Lung (tissue), 11 donors: ENCODE measurements at regions not wholly inside any gene's neighbourhood (a gene's known extent, or its start where the extent isn't known, plus 50 kb on each side); places are given as distances from the start of the nearest gene placed in this dataset.
"Not testable (repeated sequence)": the region's sequence is repeated elsewhere in the genome, so short reads cannot be mapped to it uniquely, and the experiment has no call there.

Source experiments
- ATAC-seq: fragments of 200-7000 bp; cut with Tn5 transposase; one replicate; pipeline ENCODE4 v1.9.1; 2020; ENCODE audit warnings: moderate number of reproducible peaks; ENCODE audit not compliant: insufficient read depth, low FRiP score
- DNase-seq, 3 donors: peaks; one replicate each; pipeline ENCODE4 v3.0.0-alpha.2; 2013 to 2017
- H3K27ac ChIP-seq, 2 donors: one replicate each; pipeline ENCODE4 v1.5.1; 2013; ENCODE audit warnings: mild to moderate bottlenecking in 2 of 2, moderate library complexity in 2 of 2, control low read depth in 1 of 2, inconsistent platforms in 1 of 2, low read depth in 1 of 2, low read length in 1 of 2
- H3K27me3 ChIP-seq, 3 donors: one replicate each; pipeline ENCODE4 v1.5.1; 2013; ENCODE audit warnings: low read length in 2 of 3; ENCODE audit not compliant: control insufficient read depth in 3 of 3, insufficient read depth in 3 of 3
- H3K36me3 ChIP-seq, 4 donors: one replicate each; pipeline ENCODE4 v1.5.1; 2013; ENCODE audit warnings: low read length in 4 of 4, mild to moderate bottlenecking in 1 of 4, moderate library complexity in 1 of 4; ENCODE audit not compliant: control insufficient read depth in 4 of 4, insufficient read depth in 4 of 4
- H3K4me1 ChIP-seq, 5 donors: one replicate each; pipeline ENCODE4 v1.5.1; 2013; ENCODE audit warnings: low read length in 5 of 5, mild to moderate bottlenecking in 2 of 5, moderate library complexity in 1 of 5; ENCODE audit not compliant: control insufficient read depth in 5 of 5, insufficient read depth in 5 of 5
- H3K4me3 ChIP-seq: one replicate; pipeline ENCODE4 v1.5.1; 2013; ENCODE audit warnings: mild to moderate bottlenecking, control low read depth, moderate library complexity
- H3K9ac ChIP-seq, 2 donors: one replicate each; pipeline ENCODE4 v1.5.1; 2013; ENCODE audit warnings: low read length in 2 of 2, control low read depth in 1 of 2; ENCODE audit not compliant: insufficient read depth in 1 of 2
- H3K9me3 ChIP-seq, 4 donors: one replicate each; pipeline ENCODE4 v1.5.1; 2013; ENCODE audit warnings: low read length in 3 of 4, mild to moderate bottlenecking in 1 of 4, moderate library complexity in 1 of 4; ENCODE audit not compliant: control insufficient read depth in 4 of 4, insufficient read depth in 3 of 4
- CTCF ChIP-seq: IDR thresholded peaks from 2 replicates; pipeline ENCODE4 v1.5.1; 2012; ENCODE audit warnings: mild to moderate bottlenecking; ENCODE audit errors: control extremely low read depth, extremely low read depth
- WGBS, 2 donors: extraction: QIAGEN DNeasy Blood & Tissue Kit; methylation state at CpG; one replicate each; pipeline ENCODE4 v1.1.7; 2013; 5-methylcytosine and 5-hydroxymethylcytosine counted together
- donor health status: control.
- donor health status: control.
- donor health status: Bipolar disorder and iron deficiency.
- donor health status: healthy.
- donor health status: DM: yes; HTN: yes; CAD: no.

DNA sequence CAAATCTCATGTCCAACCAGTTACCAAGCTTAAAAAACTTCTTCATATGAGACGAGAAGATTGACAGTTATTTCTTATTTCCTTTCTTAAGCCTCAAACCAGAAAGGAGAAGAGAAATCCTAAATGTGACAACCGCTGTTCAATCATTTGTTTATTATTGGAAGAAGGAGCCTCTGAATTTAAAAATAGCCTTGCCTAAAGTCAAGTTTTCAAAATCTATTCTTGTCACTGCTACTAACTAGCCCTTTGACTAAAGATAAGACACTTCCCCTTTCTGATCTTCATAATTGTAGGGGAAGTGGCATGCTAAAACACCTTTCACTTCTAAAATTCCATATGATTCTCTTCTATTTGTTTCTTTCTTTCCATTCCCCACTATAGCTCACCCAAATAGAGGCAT is 106.2 kb upstream of the EMB start:
- no peaks in the 10 kb centered on the region for H3K36me3 ChIP-seq
- WGBS, 2 donors, result 31 to 65% methylated on average over 2 of the region's 2 CpGs
- no peak for ATAC-seq

GRCh38 chr5:50550267-50550666 is 109.2 kb upstream of the EMB start:
- DNase-seq, result no peak
- ATAC-seq, result no peak
- TF ChIP-seq CTCF, result no peak
- H3K36me3 ChIP-seq, result no peaks in the 10 kb centered on the region
- no peak overlapping the region for H3K27ac ChIP-seq
- H3K9ac ChIP-seq, result no peak overlapping the region
- H3K4me1 ChIP-seq, result no peaks in the 10 kb centered on the region
- no peaks in the 10 kb centered on the region for H3K9me3 ChIP-seq
- H3K4me3 ChIP-seq, result no peak overlapping the region
- H3K27me3 ChIP-seq, result no peaks in the 10 kb centered on the region

More for the DNA sequence above, 106.2 kb upstream of the EMB start:
- no peak for DNase-seq
- Histone ChIP-seq H3K9ac (no peak overlapping the region), H3K4me3 (no peak overlapping the region), H3K9me3 (no peaks in the 10 kb centered on the region), H3K27ac (no peak overlapping the region), H3K4me1 (no peaks in the 10 kb centered on the region), H3K27me3 (no peaks in the 10 kb centered on the region)
- no peak for TF ChIP-seq CTCF

DNA sequence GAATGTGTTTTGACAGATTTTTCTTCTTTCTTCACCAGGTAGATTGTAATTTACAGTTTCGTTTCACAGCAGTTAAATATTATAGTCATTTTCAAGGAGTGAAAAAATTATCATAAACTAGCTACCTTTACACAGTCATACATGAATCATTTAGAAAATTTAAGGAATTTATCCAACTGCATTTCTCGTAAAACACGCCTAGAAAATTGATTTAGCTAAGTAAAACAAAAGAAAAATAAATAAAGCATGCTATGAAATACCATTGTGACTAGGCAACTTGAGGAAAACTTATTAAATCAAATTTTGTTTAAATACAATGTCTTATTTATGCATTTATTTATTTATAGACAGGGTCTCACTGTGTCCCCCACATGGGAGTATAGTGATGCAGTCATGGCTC is 109.9 kb upstream of the EMB start:
- Histone ChIP-seq H3K4me3 (no peak overlapping the region), H3K9ac (no peak overlapping the region), H3K4me1 (no peaks in the 10 kb centered on the region), H3K27ac (no peak overlapping the region), H3K27me3 (no peaks in the 10 kb centered on the region), H3K36me3 (no peaks in the 10 kb centered on the region), H3K9me3 (no peaks in the 10 kb centered on the region)
- WGBS, 2 donors, result 90 to 94% methylated on average over 3 of the region's 3 CpGs
- DNase-seq (no peak), ATAC-seq (no peak)
- TF ChIP-seq CTCF, result no peak

DNA sequence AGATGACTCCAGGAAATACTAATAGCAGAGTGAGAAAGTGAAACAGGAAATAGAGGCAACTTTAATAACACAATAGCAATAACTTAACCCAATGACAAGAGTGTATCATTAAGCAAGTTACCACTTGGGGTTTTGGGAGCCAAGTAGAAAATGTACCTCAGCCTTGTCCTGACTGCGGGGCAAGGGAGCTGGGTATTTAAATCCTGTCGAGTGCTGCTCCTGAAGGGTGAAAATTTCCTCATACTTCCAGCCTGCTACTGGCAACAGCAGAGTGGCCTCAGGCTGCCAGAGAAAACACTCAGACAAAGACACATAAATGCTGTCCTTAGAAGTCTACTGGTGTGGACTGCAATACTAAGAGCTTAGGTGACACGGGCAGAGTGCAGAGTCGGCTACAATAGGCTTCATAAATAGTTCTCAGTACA is 112.5 kb upstream of the EMB start:
- Histone ChIP-seq H3K4me1 (no peaks in the 10 kb centered on the region), H3K36me3 (no peaks in the 10 kb centered on the region), H3K27me3 (no peaks in the 10 kb centered on the region), H3K9ac (no peak overlapping the region), H3K27ac (no peak overlapping the region), H3K9me3 (no peaks in the 10 kb centered on the region), H3K4me3 (no peak overlapping the region)
- DNase-seq (peak in 1 of 3 donors; percentile 2), ATAC-seq (peak; percentile 58)
- WGBS, 2 donors, result 61 to 71% methylated on average over 4 of the region's 4 CpGs
- no peak for TF ChIP-seq CTCF

GRCh38 chr5:50558640-50559039 is 107.8 kb upstream of the PARP8 start:
- H3K4me1 ChIP-seq, DNase-seq, H3K4me3 ChIP-seq, H3K27me3 ChIP-seq, H3K9me3 ChIP-seq, H3K9ac ChIP-seq, H3K36me3 ChIP-seq, ATAC-seq, H3K27ac ChIP-seq: not testable (repeated sequence)
